Mesothelial cell of epicardium (in vitro differentiated cells): ENCODE measurements at regions not wholly inside any gene's neighbourhood (a gene's known extent, or its start where the extent isn't known, plus 50 kb on each side); places are given as distances from the start of the nearest gene placed in this dataset.

Source experiments
- DNase-seq, 2 experiments: peaks; one replicate each; pipeline ENCODE4 v3.0.0; 2021; ENCODE audit warnings: low spot score in 2 of 2; ENCODE audit not compliant: unreplicated experiment in 2 of 2
- H3K27ac Mint-ChIP-seq: 2 replicates; pipeline ENCODE4 v1.8.0; 2021; ENCODE audit warnings: mixed read lengths
- H3K27me3 Mint-ChIP-seq: 2 replicates; pipeline ENCODE4 v1.8.0; 2021; ENCODE audit warnings: low read depth, mixed read lengths
- H3K36me3 Mint-ChIP-seq: 2 replicates; pipeline ENCODE4 v1.8.0; 2021; ENCODE audit warnings: mixed read lengths
- H3K4me1 Mint-ChIP-seq: 2 replicates; pipeline ENCODE4 v1.8.0; 2021; ENCODE audit warnings: mixed read lengths
- H3K4me3 Mint-ChIP-seq: 2 replicates; pipeline ENCODE4 v1.8.0; 2021; ENCODE audit warnings: mild to moderate bottlenecking, moderate library complexity, mixed read lengths
- H3K9me3 Mint-ChIP-seq: 2 replicates; pipeline ENCODE4 v1.8.0; 2021; ENCODE audit warnings: mixed read lengths
- CTCF ChIP-seq: fragments of 200-600 bp; sonication (generic); IDR thresholded peaks from one replicate; pipeline ENCODE4 v1.5.0; 2021; ENCODE audit warnings: antibody characterized with exemption; ENCODE audit not compliant: unreplicated experiment

GRCh38 chr9:7899753-7900152 lies 100.2 kb upstream of the DMAC1 start:
- Mint-ChIP-seq H3K4me1 (peaks cover 5% of the 10 kb centered on the region), H3K27ac (no peak overlapping the region), H3K27me3 (no peaks in the 10 kb centered on the region), H3K4me3 (no peak overlapping the region), H3K36me3 (no peaks in the 10 kb centered on the region), H3K9me3 (no peaks in the 10 kb centered on the region)
- no peak for TF ChIP-seq CTCF
- DNase-seq: no peak

GRCh38 chr9:7894231-7894630 lies 94.7 kb upstream of the DMAC1 start:
- DNase-seq: no peak
- Mint-ChIP-seq H3K4me1 (no peaks in the 10 kb centered on the region), H3K36me3 (no peaks in the 10 kb centered on the region), H3K9me3 (peaks cover 9% of the 10 kb centered on the region), H3K4me3 (no peak overlapping the region), H3K27me3 (no peaks in the 10 kb centered on the region), H3K27ac (no peak overlapping the region)
- TF ChIP-seq CTCF: no peak

- H3K27ac Mint-ChIP-seq: no peak overlapping the region
- no peaks in the 10 kb centered on the region for H3K4me1 Mint-ChIP-seq
- H3K27me3 Mint-ChIP-seq: no peaks in the 10 kb centered on the region
- peaks cover 9% of the 10 kb centered on the region for H3K9me3 Mint-ChIP-seq
- H3K36me3 Mint-ChIP-seq: no peaks in the 10 kb centered on the region
- no peak overlapping the region for H3K4me3 Mint-ChIP-seq
- no peak for DNase-seq
- no peak for TF ChIP-seq CTCF
These were observed 93.4 kb upstream of the DMAC1 start for GRCh38 chr9:7892975-7893374.

GRCh38 chr9:7879551-7880245 lies 80.1 kb upstream of the DMAC1 start:
- DNase-seq: no peak
- Mint-ChIP-seq H3K27me3 (no peaks in the 10 kb centered on the region), H3K36me3 (peaks cover 6% of the 10 kb centered on the region), H3K27ac (no peak overlapping the region), H3K4me3 (no peak overlapping the region), H3K9me3 (peaks cover 45% of the 10 kb centered on the region), H3K4me1 (no peaks in the 10 kb centered on the region)
- TF ChIP-seq CTCF: no peak

GRCh38 chr9:7871977-7872730 lies 72.6 kb upstream of the DMAC1 start:
- no peak overlapping the region for H3K27ac Mint-ChIP-seq
- no peak overlapping the region for H3K4me3 Mint-ChIP-seq
- H3K27me3 Mint-ChIP-seq: no peaks in the 10 kb centered on the region
- H3K4me1 Mint-ChIP-seq: no peaks in the 10 kb centered on the region
- DNase-seq: no peak
- no peak for TF ChIP-seq CTCF
- peaks cover 13% of the 10 kb centered on the region for H3K9me3 Mint-ChIP-seq
- H3K36me3 Mint-ChIP-seq: no peaks in the 10 kb centered on the region
